ENCODE measurements at regions not wholly inside any gene's neighbourhood (a gene's known extent, or its start where the extent isn't known, plus 50 kb on each side); places are given as distances from the start of the nearest gene placed in this dataset.

DNA sequence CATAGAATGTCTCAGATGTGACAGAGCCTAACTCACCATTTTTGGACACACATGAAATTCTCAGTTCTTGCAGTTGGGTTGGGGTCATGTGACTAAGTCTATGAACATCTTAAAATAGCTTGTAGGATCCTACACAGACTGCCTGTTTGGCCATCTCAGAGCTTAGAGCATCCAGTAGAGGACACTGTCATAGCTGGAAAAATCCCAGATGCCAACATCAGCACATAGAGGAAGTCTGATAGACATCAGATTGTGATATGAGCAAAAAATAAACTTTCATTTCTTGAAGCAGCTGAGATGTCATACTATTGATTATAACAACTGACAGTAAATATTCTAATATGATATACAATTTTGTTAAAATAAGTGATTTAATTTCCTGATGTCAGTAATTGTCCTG lies 207.1 kb downstream of the TRAM1L1 start:
- TF ChIP-seq TAF1 (IDR thresholded peaks at IDR 0.05; ENCODE audit: borderline replicate concordance, low read depth, low read length): no peak
- no peak for TF ChIP-seq CHD2 (IDR thresholded peaks at IDR 0.05; ENCODE audit: low read length, partially characterized antibody)
- TF ChIP-seq RCOR1 (IDR thresholded peaks at IDR 0.05; ENCODE audit: low read length): no peak
- peak in 1 of 2 experiments; percentile 54; a peak in 2 of 4 replicates for TF ChIP-seq EP300 (IDR thresholded peaks at IDR 0.05; ENCODE audit: borderline replicate concordance in 1 of 2, low read depth in 1 of 2, low read length in 1 of 2)
